GM12872 (cell line): ENCODE measurements at regions not wholly inside any gene's neighbourhood (a gene's known extent, or its start where the extent isn't known, plus 50 kb on each side); places are given as distances from the start of the nearest gene placed in this dataset.

Experiments used
- CTCF ChIP-seq: IDR thresholded peaks from 3 replicates; pipeline ENCODE4 v1.5.1; 2011; ENCODE audit warnings: low read depth, mild to moderate bottlenecking, low read length, moderate library complexity; ENCODE audit not compliant: insufficient read depth

- TF ChIP-seq CTCF, result no peak
These were observed 507.9 kb downstream of the MID1IP1 start for GRCh38 chrX:39309018-39309635.

DNA sequence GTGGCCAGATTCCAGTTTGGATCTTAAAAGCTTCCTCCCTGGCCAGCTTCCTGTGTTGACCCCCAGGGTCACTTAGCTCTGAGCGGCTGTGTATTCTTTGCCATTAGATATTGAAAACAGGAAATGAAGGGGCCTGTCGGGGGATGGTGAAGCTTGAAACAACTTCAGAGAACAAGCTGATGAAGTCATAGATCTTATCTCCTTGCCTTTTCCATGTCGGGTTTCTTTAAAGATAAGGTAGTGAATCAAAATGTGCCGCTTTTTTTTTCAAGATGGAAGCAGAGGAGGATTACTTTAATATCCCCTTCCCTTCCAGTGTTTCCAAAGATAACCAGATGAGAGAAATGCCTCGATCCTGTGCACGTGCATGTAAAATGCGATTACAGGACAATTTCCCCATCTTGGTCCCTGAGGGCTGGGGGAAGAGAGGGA, 508.5 kb downstream of the MID1IP1 start:
- no peak for TF ChIP-seq CTCF

DNA sequence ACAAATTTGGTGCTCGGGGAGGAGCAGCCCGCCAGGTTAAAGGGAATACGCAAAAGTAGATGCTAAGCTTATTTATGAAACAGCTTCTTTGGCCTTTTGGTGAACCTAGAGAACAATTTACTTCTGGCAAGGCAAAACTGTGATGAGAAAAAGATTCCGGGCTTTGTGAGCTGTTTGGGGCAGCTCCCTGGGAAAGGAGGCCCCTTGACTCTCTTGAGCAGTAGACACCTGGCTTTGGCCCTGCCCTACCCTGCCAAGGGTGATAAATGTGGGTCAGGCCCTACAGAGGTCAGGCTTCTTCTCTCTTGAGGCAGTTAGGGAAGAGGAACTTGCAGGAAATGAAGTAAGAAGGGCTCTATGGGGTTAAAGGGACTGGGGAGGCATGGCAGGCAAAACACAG, 509.6 kb downstream of the MID1IP1 start:
- TF ChIP-seq CTCF, result no peak

- no peak for TF ChIP-seq CTCF
These were observed 510.4 kb downstream of the MID1IP1 start for GRCh38 chrX:39311646-39312045.

DNA sequence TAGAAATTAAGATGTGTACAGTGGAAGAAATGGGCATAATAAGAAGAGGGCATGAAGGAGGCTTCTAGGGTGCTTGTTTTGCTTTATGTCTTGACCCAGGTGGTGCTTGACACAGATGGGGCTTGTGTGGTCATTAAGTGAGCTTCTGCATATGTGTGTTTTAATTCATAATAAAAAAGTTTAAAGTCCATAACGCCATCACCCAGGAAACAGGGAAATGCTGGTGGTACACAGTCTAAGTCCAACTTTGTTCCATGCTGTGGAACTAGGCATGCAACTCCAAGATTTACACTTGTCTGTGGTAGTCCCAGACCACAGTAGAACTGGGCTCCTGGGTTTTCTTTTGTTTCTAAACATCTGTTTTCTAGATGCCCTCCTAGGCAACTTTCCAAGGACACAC, 511.9 kb downstream of the MID1IP1 start:
- TF ChIP-seq CTCF, result no peak

- no peak for TF ChIP-seq CTCF
These were observed 517.5 kb downstream of the MID1IP1 start for GRCh38 chrX:39318506-39319343.

DNA sequence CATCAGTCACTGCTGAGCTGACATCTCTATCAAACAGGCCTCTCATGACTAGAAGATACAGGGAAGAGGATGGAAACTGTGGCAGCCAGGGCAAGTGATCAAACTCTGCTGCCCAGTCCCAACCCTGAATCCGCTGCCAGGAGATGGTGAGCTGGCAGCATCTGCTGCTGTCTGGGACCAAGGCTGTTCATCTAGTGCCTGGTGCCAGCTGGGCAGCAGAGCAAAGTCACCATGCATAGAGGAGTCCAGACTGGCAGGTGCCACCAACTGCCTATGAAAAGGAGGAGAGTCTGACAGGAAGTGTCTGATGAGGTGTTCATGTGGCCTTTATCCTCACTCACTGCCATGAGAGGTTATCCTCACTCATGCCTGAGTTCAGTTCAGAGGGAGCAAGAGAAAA, 518.9 kb downstream of the MID1IP1 start:
- TF ChIP-seq CTCF, result no peak
